NCI-H146 (cell line): ENCODE measurements at regions not wholly inside any gene's neighbourhood (a gene's known extent, or its start where the extent isn't known, plus 50 kb on each side); places are given as distances from the start of the nearest gene placed in this dataset.
A peak's percentile ranks its signal among the peaks of the same experiment; 100 is the strongest.

ENCODE experiments used
- DNase-seq: peaks from one replicate; lab custom pipeline; 2025; lab: John Stamatoyannopoulos, UW

GRCh38 chr3:43994657-43995546 lies 246.8 kb upstream of the TOPAZ1 start:
- DNase-seq, result peak; percentile 69

- peak; percentile 18 for DNase-seq
Measured at GRCh38 chr3:43995547-43996378, 245.9 kb upstream of the TOPAZ1 start.

- peak; percentile 55 for DNase-seq
Measured at GRCh38 chr3:43996379-43997301, 245.0 kb upstream of the TOPAZ1 start.

GRCh38 chr3:43997316-43997715 lies 244.4 kb upstream of the TOPAZ1 start:
- DNase-seq, result no peak

- no peak for DNase-seq
Measured at GRCh38 chr3:43997788-43998369, 243.8 kb upstream of the TOPAZ1 start.

- peak; percentile 22 for DNase-seq
Measured at GRCh38 chr3:43998370-43998835, 243.3 kb upstream of the TOPAZ1 start.

GRCh38 chr3:43998836-43999727 lies 242.6 kb upstream of the TOPAZ1 start:
- peak; percentile 69 for DNase-seq

GRCh38 chr3:43999728-44000319 lies 241.9 kb upstream of the TOPAZ1 start:
- no peak for DNase-seq

- DNase-seq, result no peak
Measured at GRCh38 chr3:44000586-44000985, 241.1 kb upstream of the TOPAZ1 start.

GRCh38 chr3:44001072-44001471 lies 240.6 kb upstream of the TOPAZ1 start:
- DNase-seq, result no peak

GRCh38 chr3:44003801-44004200 lies 237.9 kb upstream of the TOPAZ1 start:
- DNase-seq, result no peak

GRCh38 chr3:44011680-44012079 lies 230.0 kb upstream of the TOPAZ1 start:
- no peak for DNase-seq

GRCh38 chr3:44012160-44012899 lies 229.4 kb upstream of the TOPAZ1 start:
- no peak for DNase-seq

GRCh38 chr3:44013967-44014366 lies 227.7 kb upstream of the TOPAZ1 start:
- DNase-seq, result no peak

GRCh38 chr3:44015170-44015569 lies 226.5 kb upstream of the TOPAZ1 start:
- no peak for DNase-seq

GRCh38 chr3:44016818-44017217 lies 224.9 kb upstream of the TOPAZ1 start:
- no peak for DNase-seq

GRCh38 chr3:44018926-44019325 lies 222.8 kb upstream of the TOPAZ1 start:
- no peak for DNase-seq

GRCh38 chr3:44019736-44020135 lies 221.9 kb upstream of the TOPAZ1 start:
- DNase-seq, result peak; percentile 55

GRCh38 chr3:44020143-44020542 lies 221.5 kb upstream of the TOPAZ1 start:
- DNase-seq, result no peak
